ENCODE measurements at regions not wholly inside any gene's neighbourhood (a gene's known extent, or its start where the extent isn't known, plus 50 kb on each side); places are given as distances from the start of the nearest gene placed in this dataset.

- DNase-seq (ENCODE audit: low spot score): no peak
Measured at GRCh38 chr2:147468349-147468748, 376.5 kb upstream of the ACVR2A start.

GRCh38 chr2:147467441-147467840 is 377.4 kb upstream of the ACVR2A start:
- no peak for DNase-seq (ENCODE audit: low spot score)

GRCh38 chr2:147464737-147465357 is 380.0 kb upstream of the ACVR2A start:
- no peak for DNase-seq (ENCODE audit: low spot score)

GRCh38 chr2:147463881-147464520 is 380.8 kb upstream of the ACVR2A start:
- DNase-seq (ENCODE audit: low spot score): no peak

- DNase-seq (ENCODE audit: low spot score): peak; percentile 49
Measured at GRCh38 chr2:147460155-147460554, 384.7 kb upstream of the ACVR2A start.

GRCh38 chr2:147456779-147457178 is 388.1 kb upstream of the ACVR2A start:
- peak; percentile 34 for DNase-seq (ENCODE audit: low spot score)

GRCh38 chr2:147451902-147452515 is 392.8 kb upstream of the ACVR2A start:
- DNase-seq (ENCODE audit: low spot score): no peak

GRCh38 chr2:147450661-147451510 is 393.9 kb upstream of the ACVR2A start:
- DNase-seq (ENCODE audit: low spot score): no peak

GRCh38 chr2:147449323-147449991 is 395.4 kb upstream of the ACVR2A start:
- no peak for DNase-seq (ENCODE audit: low spot score)

GRCh38 chr2:147442816-147443215 is 402.0 kb upstream of the ACVR2A start:
- DNase-seq (ENCODE audit: low spot score): no peak

- no peak for DNase-seq (ENCODE audit: low spot score)
Measured at GRCh38 chr2:147441182-147441581, 403.6 kb upstream of the ACVR2A start.

- DNase-seq (ENCODE audit: low spot score): no peak
Measured at GRCh38 chr2:147440734-147441133, 404.1 kb upstream of the ACVR2A start.

- DNase-seq (ENCODE audit: low spot score): no peak
Measured at GRCh38 chr2:147439986-147440385, 404.8 kb upstream of the ACVR2A start.

GRCh38 chr2:147438882-147439281 is 405.9 kb upstream of the ACVR2A start:
- no peak for DNase-seq (ENCODE audit: low spot score)

GRCh38 chr2:147433822-147434221 is 411.0 kb upstream of the ACVR2A start:
- DNase-seq (ENCODE audit: low spot score): no peak

- no peak for DNase-seq (ENCODE audit: low spot score)
Measured at GRCh38 chr2:147430408-147430807, 414.4 kb upstream of the ACVR2A start.

- DNase-seq (ENCODE audit: low spot score): no peak
Measured at GRCh38 chr2:147428120-147428747, 416.6 kb upstream of the ACVR2A start.

GRCh38 chr2:147425437-147426029 is 419.3 kb upstream of the ACVR2A start:
- no peak for DNase-seq (ENCODE audit: low spot score)

GRCh38 chr2:147424766-147425165 is 420.1 kb upstream of the ACVR2A start:
- no peak for DNase-seq (ENCODE audit: low spot score)

- no peak for DNase-seq (ENCODE audit: low spot score)
Measured at GRCh38 chr2:147420947-147421675, 423.7 kb upstream of the ACVR2A start.
